Activated T-cell treated with anti-CD3 and anti-CD28 coated beads, Interleukin-2, amount 50 U/mL, for 48 hours (primary cell): ENCODE measurements at regions not wholly inside any gene's neighbourhood (a gene's known extent, or its start where the extent isn't known, plus 50 kb on each side); places are given as distances from the start of the nearest gene placed in this dataset.
"Not testable (repeated sequence)": the region's sequence is repeated elsewhere in the genome, so short reads cannot be mapped to it uniquely, and the experiment has no call there.

Experiments used
- DNase-seq, 2 experiments: peaks; one replicate each; pipeline ENCODE4 v3.0.0-alpha.2; 2020

DNA sequence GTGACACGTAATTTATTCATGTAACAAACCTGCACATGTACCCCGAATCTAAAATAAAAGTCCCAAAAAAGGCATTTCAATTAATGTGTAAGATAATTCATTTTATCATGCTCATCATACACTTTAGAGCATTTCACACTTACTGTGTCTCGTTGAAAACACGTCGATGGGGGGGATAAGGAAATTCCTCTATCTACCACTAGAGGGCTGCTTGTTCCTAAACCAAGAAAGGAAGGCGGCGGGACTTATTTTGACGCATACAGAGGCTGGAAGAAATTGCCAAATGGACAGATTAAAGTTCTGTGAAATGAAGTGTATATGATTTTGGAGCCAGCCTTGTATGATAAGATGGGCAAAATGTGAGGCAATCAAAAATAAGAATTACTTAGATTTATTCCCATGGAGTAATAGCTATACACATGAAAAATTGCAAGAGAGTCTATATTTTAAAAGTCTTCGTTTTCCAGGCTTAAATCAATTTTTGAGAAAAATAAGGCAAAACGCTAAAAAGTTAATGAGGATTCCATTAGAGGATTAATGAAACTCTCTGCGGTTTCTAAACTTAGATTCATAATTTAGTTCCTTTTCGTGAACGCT, 346.8 kb downstream of the CNTN3 start:
- peak in 1 of 2 experiments; percentile 15 for DNase-seq

DNA sequence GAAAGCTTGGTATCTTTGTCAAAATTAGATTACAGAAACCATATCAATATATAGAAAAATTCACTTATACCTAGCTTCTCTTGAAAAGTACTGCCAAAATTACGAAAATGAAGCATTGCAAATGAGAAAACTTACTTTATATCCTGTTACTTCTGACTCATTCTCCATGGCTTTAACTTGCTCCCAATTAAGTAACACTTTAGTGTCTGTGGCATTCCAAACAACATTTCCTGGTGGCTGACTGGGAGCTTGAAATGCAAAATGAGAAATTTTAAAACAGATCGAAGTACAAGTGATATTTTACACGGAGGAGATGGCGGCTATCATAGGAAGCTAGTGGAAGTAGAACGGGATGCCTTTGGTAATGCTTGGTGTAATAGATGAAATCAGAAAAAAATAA, 347.3 kb downstream of the CNTN3 start:
- no peak for DNase-seq

- DNase-seq, result no peak
These were observed 349.4 kb downstream of the CNTN3 start for GRCh38 chr3:74265069-74265468.

GRCh38 chr3:74263031-74263430, 351.4 kb downstream of the CNTN3 start:
- DNase-seq, result no peak

GRCh38 chr3:74233091-74233490, 381.4 kb downstream of the CNTN3 start:
- no peak for DNase-seq

- DNase-seq, result no peak
These were observed 397.0 kb downstream of the CNTN3 start for GRCh38 chr3:74217467-74217866.

GRCh38 chr3:74214286-74214685, 400.2 kb downstream of the CNTN3 start:
- no peak for DNase-seq

GRCh38 chr3:74210739-74211138, 403.7 kb downstream of the CNTN3 start:
- DNase-seq, result no peak

GRCh38 chr3:74200952-74201351, 413.5 kb downstream of the CNTN3 start:
- DNase-seq, result no peak

DNA sequence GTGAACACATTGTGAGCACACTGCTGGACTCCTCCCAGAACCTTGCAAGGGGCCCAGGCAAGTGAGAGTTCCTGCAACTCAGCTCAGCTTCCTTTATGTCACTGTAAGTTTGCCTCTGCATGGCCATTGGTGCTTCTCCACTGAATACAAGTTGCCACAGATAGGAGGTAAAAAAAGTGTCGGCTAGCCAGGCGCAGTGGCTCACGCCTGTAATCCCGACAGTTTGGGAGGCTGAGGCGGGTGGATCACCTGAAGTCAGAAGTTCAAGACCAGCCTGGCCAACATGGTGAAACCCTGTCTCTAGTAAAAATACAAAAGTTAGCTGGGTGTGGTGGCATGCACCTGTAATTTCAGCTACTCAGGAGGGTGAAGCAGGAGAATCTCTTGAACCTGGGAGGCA, 435.8 kb downstream of the CNTN3 start:
- DNase-seq, result not testable (repeated sequence)

- no peak for DNase-seq
These were observed 441.4 kb downstream of the CNTN3 start for GRCh38 chr3:74173090-74173489.

DNA sequence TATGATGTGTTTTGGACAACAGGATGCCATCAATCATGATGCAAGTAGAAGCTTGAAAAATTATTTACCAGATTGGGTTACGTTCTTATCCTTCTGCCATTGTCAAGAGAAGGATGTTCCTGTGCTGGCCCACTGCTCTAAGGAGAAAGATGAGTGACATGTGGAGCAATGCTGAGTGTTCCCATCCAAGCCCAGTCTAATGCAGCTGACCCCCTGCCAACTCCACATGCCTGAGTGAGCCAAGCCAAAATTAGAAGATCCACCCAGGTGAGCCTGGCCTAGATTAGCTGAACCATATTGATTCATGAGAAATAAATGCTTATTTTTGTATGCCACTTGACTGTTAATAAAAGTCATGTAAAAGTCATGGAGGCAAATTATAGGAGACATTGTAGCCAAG, 446.5 kb downstream of the CNTN3 start:
- DNase-seq, result no peak

DNA sequence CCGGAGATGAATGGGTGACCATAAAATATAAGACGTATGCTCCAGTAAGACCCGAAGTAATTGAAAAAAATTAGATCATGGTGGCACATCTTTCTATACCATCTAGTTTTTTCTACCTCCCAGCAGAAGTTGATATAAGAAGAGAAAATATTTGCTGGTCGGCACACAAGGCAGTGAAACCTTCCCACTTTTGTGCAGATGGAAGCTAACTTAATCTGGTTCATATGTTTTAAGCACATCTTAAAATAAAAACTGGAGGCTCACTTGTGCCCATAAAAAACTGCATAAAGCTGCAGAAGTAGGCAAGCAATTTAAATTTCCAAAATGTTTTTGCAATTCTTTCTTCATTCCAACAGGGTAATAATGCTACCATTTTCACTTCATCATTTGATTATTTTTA, 449.2 kb downstream of the CNTN3 start:
- no peak for DNase-seq

DNA sequence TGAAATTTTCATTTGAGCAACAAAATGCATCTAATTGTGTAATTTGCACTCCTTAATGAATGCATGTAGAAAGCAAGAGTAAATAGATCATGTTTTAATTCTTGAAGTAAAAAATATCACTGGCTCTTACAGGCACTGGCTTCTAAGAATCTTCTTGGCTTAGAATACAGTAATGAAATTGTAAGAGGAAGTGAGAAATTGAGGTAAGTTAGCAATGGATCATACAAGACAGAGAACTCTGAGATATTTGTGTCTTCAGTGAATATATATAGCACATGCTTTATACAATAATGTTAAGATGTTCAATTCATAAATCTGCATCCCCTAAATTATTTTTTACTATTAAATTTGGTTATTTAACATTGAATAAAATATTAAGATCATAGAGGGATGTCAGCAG, 465.0 kb downstream of the CNTN3 start:
- no peak for DNase-seq

DNA sequence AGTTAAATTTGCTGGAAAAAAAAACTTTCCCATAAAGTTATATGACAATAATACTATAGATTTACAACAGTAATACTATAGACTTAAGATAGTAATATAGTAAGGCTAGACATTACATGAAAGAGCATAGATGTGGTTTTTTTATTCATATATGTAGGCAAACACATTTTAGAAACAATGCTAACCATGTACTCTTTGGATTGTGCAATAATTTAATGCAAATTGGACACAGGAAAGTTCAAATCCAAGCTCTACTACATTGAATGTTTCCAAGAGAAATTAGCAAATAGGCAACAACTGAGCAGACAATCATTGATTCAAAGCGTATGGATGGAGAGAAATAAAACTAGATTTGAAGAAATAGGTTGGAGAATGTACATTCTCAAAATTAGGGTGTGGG, 469.2 kb downstream of the CNTN3 start:
- no peak for DNase-seq

DNA sequence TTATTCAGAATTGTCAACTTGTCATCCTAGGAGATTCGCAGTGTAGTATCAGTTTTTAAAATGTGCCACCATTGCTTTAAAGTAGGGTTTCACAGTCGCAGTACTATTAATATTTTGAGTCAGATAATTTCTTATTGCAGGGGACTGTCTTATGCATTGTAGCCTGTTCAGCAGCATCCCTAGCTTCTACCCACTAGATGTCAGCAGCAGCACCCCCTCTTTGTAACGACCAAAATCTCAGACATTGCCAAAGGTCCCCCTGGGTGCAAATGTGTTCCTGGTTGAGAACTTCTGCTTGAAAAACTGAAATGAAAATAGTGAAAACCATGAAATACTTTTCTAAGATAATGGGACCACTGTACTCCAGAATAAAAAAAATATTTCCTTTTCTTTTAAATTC, 474.8 kb downstream of the CNTN3 start:
- DNase-seq, result no peak

DNA sequence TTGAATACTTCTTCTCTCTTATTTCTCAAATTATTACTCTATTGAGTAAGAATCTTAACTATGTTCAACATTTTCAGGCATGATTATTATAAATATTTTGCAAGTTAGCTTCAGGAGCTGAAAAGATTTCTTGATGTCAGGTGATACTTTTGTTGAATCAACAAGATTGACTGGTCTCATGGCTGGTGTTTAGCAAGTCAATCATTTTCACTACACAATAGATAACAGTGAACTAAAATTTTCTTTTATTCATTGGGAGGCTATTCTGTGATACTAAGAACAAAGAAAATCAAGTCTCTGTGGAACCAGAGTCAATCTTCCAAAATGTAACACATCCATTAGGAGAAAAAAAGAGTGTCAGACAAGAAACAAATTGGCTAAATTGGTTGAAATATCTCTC, 476.7 kb downstream of the CNTN3 start:
- DNase-seq, result no peak

DNA sequence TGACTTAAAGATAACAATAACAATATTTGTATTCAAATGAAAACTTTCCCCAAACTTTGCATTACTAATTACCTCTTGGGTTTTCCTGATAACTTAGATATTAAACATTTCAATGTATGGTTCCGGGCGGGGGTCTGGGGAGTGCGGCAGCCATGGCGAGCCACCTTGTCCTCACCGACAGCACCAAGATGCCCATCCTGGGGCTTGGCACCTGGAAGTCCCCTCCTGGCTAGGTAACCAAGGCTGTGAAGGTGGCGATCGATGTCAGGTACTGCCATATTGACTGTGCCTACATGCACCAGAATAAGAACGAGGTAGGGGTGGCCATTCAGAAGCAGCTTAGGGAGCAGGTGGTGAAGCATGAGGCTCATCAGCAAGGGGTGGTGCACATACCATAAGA, 478.7 kb downstream of the CNTN3 start:
- DNase-seq, result no peak

DNA sequence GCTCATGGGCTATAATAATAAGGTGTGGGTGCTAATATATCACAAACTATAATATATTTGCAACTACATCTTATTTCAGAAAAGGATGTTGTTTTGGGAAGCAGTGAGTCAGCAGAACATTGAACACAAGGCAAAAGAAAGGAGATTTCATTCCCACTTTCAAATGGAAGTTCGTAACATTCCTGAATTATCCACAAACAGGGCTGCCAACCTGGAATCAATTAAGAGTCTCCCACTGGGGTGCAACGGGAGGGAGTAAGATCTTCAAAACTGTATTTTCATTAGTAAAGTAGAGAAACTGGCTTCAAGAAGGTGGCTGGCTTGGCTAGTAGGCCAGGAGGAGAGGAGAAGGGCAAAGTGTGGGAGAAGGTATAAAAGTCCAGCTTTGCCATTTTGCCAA, 479.6 kb downstream of the CNTN3 start:
- DNase-seq, result no peak

DNA sequence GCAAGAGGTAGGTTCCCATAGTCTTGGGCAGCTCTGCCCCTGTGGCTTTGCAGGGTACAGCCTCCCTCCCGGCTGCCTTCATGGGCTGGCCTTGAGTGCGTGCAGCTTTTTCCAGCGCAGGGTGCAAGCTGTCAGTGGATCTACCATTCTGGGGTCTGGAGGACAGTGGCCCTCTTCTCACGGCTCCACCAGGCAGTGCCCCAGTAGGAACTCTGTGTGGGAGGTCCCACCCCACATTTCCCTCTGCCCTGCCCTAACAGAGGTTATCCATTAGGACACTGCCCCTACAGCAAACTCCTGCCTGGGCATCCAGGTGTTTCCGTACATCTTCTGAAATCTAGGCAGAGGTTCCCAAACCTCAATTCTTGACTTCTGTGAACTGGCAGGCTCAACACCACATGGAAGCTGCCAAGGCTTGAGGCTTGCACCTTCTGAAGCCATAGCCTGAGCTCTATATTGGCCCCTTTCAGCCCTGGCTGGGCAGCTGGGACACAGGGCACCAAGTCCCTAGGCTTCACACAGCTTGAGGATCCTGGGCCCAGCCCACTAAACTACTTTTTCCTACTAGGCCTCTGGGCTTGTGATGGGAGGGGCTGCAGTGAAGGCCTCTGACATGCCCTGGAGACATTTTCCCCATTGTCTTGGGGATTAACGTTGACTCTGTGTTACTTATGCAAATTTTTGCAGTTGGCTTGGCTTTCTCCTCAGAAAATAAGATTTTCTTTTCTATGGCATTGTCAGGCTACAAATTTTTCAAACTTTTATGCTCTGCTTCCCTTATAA, 482.7 kb downstream of the CNTN3 start:
- not testable (repeated sequence) for DNase-seq

- DNase-seq, result no peak
These were observed 484.8 kb downstream of the CNTN3 start for GRCh38 chr3:74129611-74130010.

- no peak for DNase-seq
These were observed 485.4 kb downstream of the CNTN3 start for GRCh38 chr3:74129056-74129455.

DNA sequence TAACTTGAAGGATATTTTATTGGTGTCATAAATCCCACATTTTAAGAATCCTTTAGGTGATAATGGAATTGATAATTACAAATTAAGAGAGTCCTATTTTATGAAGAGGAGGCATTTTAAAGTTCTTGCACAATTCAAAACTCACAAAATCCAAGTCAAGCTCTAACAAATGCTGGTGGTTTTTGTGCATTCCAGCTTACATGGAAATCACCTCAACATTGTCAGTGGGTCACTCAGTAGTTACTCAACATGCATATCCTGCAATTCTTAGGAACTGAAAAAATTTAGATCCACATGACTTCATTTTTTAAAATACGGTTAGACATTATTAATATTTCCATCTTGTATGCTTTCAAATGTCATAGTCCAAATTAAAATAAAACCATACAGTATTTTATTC, 487.2 kb downstream of the CNTN3 start:
- no peak for DNase-seq

- no peak for DNase-seq
These were observed 489.7 kb downstream of the CNTN3 start for GRCh38 chr3:74124782-74125181.

- DNase-seq, result no peak
These were observed 492.2 kb downstream of the CNTN3 start for GRCh38 chr3:74122281-74122680.
